ENCODE measurements at regions not wholly inside any gene's neighbourhood (a gene's known extent, or its start where the extent isn't known, plus 50 kb on each side); places are given as distances from the start of the nearest gene placed in this dataset.
"Not testable (repeated sequence)": the region's sequence is repeated elsewhere in the genome, so short reads cannot be mapped to it uniquely, and the experiment has no call there.

- Mint-ChIP-seq H3K4me3 (no peak overlapping the region), H3K9me3 (peaks cover 3% of the 10 kb centered on the region), H3K27ac (no peak overlapping the region), H3K27me3 (no peaks in the 10 kb centered on the region), H3K4me1 (no peaks in the 10 kb centered on the region), H3K36me3 (no peaks in the 10 kb centered on the region)
- no peak for ATAC-seq
These were observed 710.4 kb downstream of the SLC4A3 start for GRCh38 chr2:220337611-220338440.

GRCh38 chr2:220341014-220341413 lies 713.6 kb downstream of the SLC4A3 start:
- H3K27ac Mint-ChIP-seq = no peak overlapping the region
- H3K27me3 Mint-ChIP-seq = no peaks in the 10 kb centered on the region
- no peak overlapping the region for H3K4me3 Mint-ChIP-seq
- no peaks in the 10 kb centered on the region for H3K4me1 Mint-ChIP-seq
- H3K9me3 Mint-ChIP-seq = peaks cover 6% of the 10 kb centered on the region
- no peaks in the 10 kb centered on the region for H3K36me3 Mint-ChIP-seq
- ATAC-seq = no peak

DNA sequence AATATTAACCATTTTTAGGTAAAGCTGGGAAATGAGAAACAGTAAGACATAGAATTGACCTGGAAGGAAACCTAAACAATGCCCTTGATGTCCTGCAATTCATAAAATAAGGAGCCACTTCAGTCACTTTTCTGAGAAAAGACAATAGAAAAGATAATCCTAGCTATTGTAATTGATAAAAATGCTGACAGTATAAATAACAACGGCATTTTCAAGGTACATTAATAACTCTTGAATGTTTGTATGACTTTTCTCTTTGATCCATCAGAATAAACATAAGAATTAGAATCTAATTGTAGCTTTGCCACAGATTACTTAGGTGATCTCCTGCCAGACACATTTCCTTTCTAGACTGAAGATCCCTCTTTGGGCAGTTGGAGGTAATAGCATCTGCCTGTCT lies 719.5 kb downstream of the SLC4A3 start:
- Mint-ChIP-seq H3K27me3 (no peaks in the 10 kb centered on the region), H3K36me3 (no peaks in the 10 kb centered on the region), H3K4me3 (no peak overlapping the region), H3K4me1 (no peaks in the 10 kb centered on the region), H3K9me3 (peaks cover 3% of the 10 kb centered on the region), H3K27ac (no peak overlapping the region)
- no peak for ATAC-seq

DNA sequence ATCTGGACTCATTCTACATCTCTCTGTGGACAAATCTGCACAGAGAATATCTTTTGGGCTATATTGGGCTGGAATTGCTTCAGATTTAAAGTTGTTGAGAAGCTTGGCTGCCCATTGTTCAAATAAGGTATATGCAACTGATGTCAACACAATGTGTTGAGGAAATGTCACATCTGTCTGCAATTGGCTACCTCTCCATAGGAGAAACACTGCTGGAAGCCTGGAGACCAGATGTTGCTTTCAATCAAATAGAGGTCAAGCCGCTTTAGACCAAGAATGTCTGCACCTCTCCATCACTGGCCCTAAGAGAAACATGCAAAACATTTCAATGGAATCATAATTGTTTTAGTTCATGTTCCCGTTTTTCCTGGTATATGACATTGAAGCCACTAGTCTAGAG lies 720.2 kb downstream of the SLC4A3 start:
- Mint-ChIP-seq H3K4me1 (no peaks in the 10 kb centered on the region), H3K4me3 (no peak overlapping the region), H3K36me3 (no peaks in the 10 kb centered on the region), H3K9me3 (peaks cover 3% of the 10 kb centered on the region), H3K27me3 (no peaks in the 10 kb centered on the region), H3K27ac (no peak overlapping the region)
- ATAC-seq = no peak

GRCh38 chr2:220348206-220348605 lies 720.8 kb downstream of the SLC4A3 start:
- Mint-ChIP-seq H3K36me3 (no peaks in the 10 kb centered on the region), H3K9me3 (peaks cover 2% of the 10 kb centered on the region), H3K4me3 (no peak overlapping the region), H3K4me1 (no peaks in the 10 kb centered on the region), H3K27ac (no peak overlapping the region), H3K27me3 (no peaks in the 10 kb centered on the region)
- ATAC-seq = no peak

DNA sequence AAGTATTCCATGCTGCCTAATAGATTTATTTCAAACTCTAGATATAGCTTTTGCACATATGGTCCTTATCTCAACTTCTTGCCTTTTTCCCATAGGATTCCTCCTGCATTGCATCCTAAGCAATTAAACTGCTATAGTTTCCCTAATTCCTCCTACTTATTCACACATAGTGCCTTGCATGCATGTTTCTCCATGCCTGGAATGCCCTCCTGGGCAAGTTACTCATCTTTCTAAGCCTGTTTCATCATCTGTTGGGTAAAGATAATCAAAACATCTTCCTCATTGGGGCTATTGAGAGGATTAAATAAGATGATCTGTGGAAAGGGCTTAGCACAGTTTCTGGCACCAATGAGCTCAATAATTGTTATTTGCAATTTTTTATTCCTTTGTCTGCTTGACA lies 726.5 kb downstream of the SLC4A3 start:
- Mint-ChIP-seq H3K27me3 (no peaks in the 10 kb centered on the region), H3K9me3 (no peaks in the 10 kb centered on the region)
- no peak for ATAC-seq

DNA sequence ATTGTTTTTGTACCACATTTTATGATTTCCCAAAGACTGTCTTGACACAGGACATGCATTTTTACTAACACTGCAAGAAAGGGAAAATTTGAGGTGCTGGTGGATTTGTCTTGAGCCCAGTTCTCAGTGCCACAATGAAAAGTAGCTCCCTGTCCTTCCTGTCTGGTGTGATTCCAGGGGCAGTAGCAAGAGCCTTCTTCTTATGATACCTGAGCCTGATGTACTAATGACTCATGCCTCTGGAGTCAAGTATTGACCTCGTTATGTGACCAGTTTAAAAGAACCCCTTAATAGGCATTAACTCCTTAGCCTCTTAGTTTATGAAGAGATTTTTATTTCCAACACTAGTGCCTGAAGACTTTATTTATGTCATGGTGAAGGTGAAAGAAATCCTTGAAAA lies 728.6 kb downstream of the SLC4A3 start:
- H3K36me3 Mint-ChIP-seq = no peaks in the 10 kb centered on the region
- no peak overlapping the region for H3K4me3 Mint-ChIP-seq
- no peaks in the 10 kb centered on the region for H3K9me3 Mint-ChIP-seq
- no peaks in the 10 kb centered on the region for H3K4me1 Mint-ChIP-seq
- no peak for ATAC-seq
- H3K27ac Mint-ChIP-seq = no peak overlapping the region
- H3K27me3 Mint-ChIP-seq = no peaks in the 10 kb centered on the region

More for the DNA sequence above, 726.5 kb downstream of the SLC4A3 start:
- H3K27ac Mint-ChIP-seq = no peak overlapping the region
- no peaks in the 10 kb centered on the region for H3K4me1 Mint-ChIP-seq
- no peak overlapping the region for H3K4me3 Mint-ChIP-seq
- H3K36me3 Mint-ChIP-seq = no peaks in the 10 kb centered on the region

DNA sequence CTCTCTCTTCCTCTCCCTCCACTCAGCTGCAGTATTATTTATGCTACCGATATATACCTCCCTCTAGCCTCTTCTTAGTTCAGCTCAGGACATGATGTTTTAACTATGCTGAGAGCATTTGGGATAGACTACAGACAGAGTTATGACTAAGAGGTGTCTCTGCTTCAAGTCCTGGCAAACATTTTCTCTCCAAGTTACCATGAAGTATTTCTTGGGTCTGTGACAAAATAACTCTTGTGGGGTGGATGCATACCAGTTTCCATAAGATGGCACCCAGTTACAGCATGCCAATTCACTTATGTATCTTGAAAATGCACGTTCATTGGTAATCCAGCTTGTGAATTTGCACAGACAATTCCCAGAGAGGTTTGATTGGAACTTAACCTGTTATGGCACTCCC lies 737.6 kb downstream of the SLC4A3 start:
- H3K36me3 Mint-ChIP-seq = no peaks in the 10 kb centered on the region
- H3K27me3 Mint-ChIP-seq = no peaks in the 10 kb centered on the region
- ATAC-seq = no peak
- H3K9me3 Mint-ChIP-seq = no peaks in the 10 kb centered on the region
- H3K4me3 Mint-ChIP-seq = no peak overlapping the region
- H3K4me1 Mint-ChIP-seq = no peaks in the 10 kb centered on the region
- no peak overlapping the region for H3K27ac Mint-ChIP-seq

DNA sequence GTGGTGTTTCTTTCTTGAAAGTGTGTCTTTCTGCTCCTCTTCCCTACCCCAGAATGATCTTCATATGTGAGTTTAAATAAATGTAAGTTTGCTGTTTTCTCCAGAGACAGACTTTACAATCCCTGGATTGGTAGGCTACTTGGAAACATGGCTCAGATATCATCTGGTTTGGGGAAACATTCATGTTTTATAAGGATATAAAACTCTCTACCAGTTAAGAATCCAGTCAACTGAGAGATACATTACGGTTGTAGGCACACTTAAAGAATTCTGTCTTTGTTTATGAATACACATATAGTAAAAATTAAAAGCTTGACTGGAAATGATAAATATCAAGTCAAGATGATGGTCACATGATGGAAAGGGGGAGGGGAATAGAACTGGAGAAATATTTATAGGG lies 739.3 kb downstream of the SLC4A3 start:
- H3K4me1 Mint-ChIP-seq = no peaks in the 10 kb centered on the region
- no peak overlapping the region for H3K27ac Mint-ChIP-seq
- no peak overlapping the region for H3K4me3 Mint-ChIP-seq
- H3K9me3 Mint-ChIP-seq = no peaks in the 10 kb centered on the region
- no peaks in the 10 kb centered on the region for H3K27me3 Mint-ChIP-seq
- no peak for ATAC-seq
- no peaks in the 10 kb centered on the region for H3K36me3 Mint-ChIP-seq

DNA sequence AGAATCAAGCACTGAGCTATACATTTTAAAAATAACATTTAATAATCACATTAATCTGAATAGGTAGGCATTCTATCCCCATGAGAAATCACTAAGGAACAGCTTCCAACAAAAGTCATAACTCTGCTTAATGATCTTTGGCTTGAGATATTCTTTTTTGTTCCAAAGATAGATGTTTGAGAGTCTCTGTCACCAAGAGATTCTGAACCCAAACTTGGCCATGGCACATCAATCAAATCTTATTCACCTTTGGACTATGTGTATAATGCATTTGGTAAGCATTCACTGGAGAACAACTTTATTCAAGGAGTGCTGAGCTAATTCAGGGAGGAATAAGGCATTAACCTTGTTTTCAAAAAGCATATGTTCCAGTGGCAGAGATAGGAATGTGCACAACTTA lies 743.3 kb downstream of the SLC4A3 start:
- H3K9me3 Mint-ChIP-seq = no peaks in the 10 kb centered on the region
- no peak for ATAC-seq
- H3K36me3 Mint-ChIP-seq = no peaks in the 10 kb centered on the region
- H3K4me3 Mint-ChIP-seq = no peak overlapping the region
- H3K4me1 Mint-ChIP-seq = no peaks in the 10 kb centered on the region
- no peak overlapping the region for H3K27ac Mint-ChIP-seq
- no peaks in the 10 kb centered on the region for H3K27me3 Mint-ChIP-seq

DNA sequence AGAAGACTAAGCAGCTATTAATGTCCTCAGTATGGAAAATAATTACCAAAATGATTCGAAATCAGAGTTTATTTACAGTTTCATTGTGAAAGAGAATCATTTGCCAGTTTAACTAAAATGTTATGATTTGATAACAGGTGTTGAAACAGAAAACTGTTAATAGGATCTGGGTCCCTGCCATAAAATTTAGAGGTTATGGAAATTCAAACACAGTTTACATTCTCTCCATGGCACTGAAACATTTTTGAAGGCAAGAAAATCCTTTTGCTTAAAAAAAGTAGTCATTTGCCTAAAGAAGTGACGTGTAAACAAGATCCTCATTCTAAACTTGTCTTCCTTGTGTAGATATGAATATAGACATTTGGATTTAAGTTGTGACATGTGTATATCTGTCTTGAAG lies 743.8 kb downstream of the SLC4A3 start:
- Mint-ChIP-seq H3K27me3 (no peaks in the 10 kb centered on the region), H3K27ac (no peak overlapping the region), H3K36me3 (no peaks in the 10 kb centered on the region), H3K4me1 (no peaks in the 10 kb centered on the region), H3K4me3 (no peak overlapping the region), H3K9me3 (no peaks in the 10 kb centered on the region)
- no peak for ATAC-seq

- no peaks in the 10 kb centered on the region for H3K36me3 Mint-ChIP-seq
- H3K4me3 Mint-ChIP-seq = no peak overlapping the region
- no peak overlapping the region for H3K27ac Mint-ChIP-seq
- H3K9me3 Mint-ChIP-seq = peaks cover under 1% of the 10 kb centered on the region
- H3K4me1 Mint-ChIP-seq = no peaks in the 10 kb centered on the region
- H3K27me3 Mint-ChIP-seq = no peaks in the 10 kb centered on the region
- ATAC-seq = no peak
These were observed 746.4 kb downstream of the SLC4A3 start for GRCh38 chr2:220373878-220374277.

DNA sequence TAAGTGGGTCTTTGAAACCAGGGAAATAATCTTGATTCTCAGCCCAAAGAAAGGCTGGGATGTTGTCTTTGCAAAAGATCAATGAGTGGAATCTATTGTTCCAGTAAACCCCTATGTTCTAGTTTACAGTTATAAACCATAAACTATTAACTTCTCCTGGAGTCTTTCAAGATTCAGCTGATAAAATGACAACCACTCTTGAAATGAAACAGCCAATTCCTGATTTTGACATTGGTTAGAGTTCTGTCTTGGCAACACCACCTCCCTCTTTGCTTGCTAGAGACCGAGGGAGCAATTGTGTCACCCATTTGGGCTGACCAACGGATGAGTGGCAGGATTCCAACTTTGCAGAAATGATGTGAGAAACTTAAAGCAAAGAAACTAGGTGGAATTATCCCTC lies 746.9 kb downstream of the SLC4A3 start:
- no peaks in the 10 kb centered on the region for H3K27me3 Mint-ChIP-seq
- H3K4me3 Mint-ChIP-seq = no peak overlapping the region
- H3K36me3 Mint-ChIP-seq = no peaks in the 10 kb centered on the region
- no peak for ATAC-seq
- no peak overlapping the region for H3K27ac Mint-ChIP-seq
- peaks cover 3% of the 10 kb centered on the region for H3K9me3 Mint-ChIP-seq
- no peaks in the 10 kb centered on the region for H3K4me1 Mint-ChIP-seq

- H3K27me3 Mint-ChIP-seq = no peaks in the 10 kb centered on the region
- H3K4me1 Mint-ChIP-seq = no peaks in the 10 kb centered on the region
- no peak for ATAC-seq
- no peak overlapping the region for H3K4me3 Mint-ChIP-seq
- H3K27ac Mint-ChIP-seq = no peak overlapping the region
- no peaks in the 10 kb centered on the region for H3K36me3 Mint-ChIP-seq
- peaks cover 7% of the 10 kb centered on the region for H3K9me3 Mint-ChIP-seq
These were observed 750.2 kb downstream of the SLC4A3 start for GRCh38 chr2:220377482-220378155.

- not testable (repeated sequence) for H3K27ac Mint-ChIP-seq, H3K4me1 Mint-ChIP-seq, H3K4me3 Mint-ChIP-seq, H3K27me3 Mint-ChIP-seq, H3K36me3 Mint-ChIP-seq, ATAC-seq, H3K9me3 Mint-ChIP-seq
These were observed 760.3 kb downstream of the SLC4A3 start for GRCh38 chr2:220387758-220388157.

- no peaks in the 10 kb centered on the region for H3K27me3 Mint-ChIP-seq
- no peaks in the 10 kb centered on the region for H3K36me3 Mint-ChIP-seq
- no peak overlapping the region for H3K4me3 Mint-ChIP-seq
- H3K27ac Mint-ChIP-seq = no peak overlapping the region
- H3K9me3 Mint-ChIP-seq = no peaks in the 10 kb centered on the region
- no peaks in the 10 kb centered on the region for H3K4me1 Mint-ChIP-seq
- no peak for ATAC-seq
These were observed 766.3 kb downstream of the SLC4A3 start for GRCh38 chr2:220393711-220394110.

All from stimulated activated memory B cell treated with anti-CD40 and anti-IgM and Interleukin-4, amounts not matched to agents 10 μg/mL and 1 μg/mL and 100 μg/mL, for 72 hours (primary cell).